Activated CD4-positive, CD25-positive, alpha-beta regulatory T cell (primary cell): ENCODE measurements at regions not wholly inside any gene's neighbourhood (a gene's known extent, or its start where the extent isn't known, plus 50 kb on each side); places are given as distances from the start of the nearest gene placed in this dataset.

Source experiments
- DNase-seq, 4 experiments: peaks; one replicate each; lab custom pipeline; 2025; lab: John Stamatoyannopoulos, UW

DNA sequence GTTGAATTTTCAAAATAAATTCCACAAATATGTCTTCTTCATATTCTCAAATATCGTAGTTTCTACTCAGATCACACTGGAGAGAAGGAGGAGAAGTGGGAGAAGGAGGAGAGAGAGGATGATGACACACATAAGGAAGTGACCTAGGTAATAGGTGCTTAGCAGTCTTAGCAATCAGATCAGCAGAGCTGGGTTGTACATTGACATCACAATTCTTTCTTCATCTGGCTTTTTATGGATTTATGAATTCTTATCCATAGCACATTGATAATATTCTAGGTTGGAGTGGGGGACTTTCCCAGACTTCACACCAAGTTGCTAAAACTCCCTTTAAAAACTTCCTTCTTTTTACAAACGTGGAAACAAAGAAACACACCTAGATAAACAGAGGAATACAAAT is 86.9 kb downstream of the FGF9 start:
- no peak for DNase-seq

DNA sequence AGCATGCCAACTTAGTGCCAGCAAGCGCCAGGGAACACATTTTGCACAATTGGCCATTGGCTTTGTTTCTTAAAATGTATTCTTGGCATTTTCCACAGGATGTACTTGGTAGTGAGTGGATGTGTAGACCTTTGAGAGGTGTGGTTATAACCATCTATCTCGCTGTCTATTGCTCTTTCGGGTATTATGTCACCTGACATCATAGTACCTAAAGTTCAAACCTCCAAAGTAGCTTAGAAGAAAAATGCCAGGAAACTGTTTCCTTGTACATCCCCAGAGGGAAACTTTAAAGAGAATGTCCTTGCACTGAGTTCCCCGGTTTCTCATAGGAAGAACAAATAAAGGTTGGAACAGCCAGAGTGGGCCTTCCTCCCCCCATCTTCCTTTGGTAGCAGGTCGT is 87.6 kb downstream of the FGF9 start:
- no peak for DNase-seq

DNA sequence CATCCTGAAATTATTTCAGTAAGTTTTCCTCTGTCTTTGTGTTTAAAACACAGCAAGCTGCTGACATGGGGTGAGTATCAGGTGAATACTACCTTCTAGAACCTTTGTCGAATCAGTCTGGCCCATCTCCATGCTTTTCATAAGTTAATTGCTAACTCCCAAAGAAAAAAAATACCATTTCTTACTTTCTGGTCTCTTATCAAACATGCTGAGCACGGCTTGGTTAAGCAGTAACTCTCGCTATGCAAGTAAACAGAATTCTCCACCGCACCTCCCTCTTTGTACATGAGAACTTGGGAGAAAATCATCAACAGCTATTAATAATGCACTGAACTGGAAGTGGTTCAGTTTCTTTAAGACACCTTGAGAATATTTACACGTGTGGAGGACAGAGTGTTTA is 88.6 kb downstream of the FGF9 start:
- no peak for DNase-seq

DNA sequence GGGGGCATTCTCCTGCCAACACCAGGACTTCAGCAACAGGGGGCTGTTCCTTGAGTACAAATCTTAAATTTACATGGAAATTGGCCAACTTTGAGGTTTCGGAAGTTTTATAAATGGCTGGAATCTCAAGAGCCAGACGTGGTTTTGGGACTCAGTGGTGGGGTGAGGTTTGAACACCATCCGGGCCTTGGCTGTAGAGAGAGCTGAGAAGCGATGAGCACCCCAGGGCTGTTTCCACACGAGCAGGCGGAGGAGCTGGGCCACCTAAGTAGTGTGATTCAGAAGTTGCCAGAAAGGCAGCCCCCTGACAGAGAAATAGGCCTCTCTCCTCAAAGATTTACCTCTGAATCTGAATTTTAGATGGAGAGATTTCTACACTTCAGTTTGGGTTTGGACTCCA is 89.0 kb downstream of the FGF9 start:
- DNase-seq = no peak

DNA sequence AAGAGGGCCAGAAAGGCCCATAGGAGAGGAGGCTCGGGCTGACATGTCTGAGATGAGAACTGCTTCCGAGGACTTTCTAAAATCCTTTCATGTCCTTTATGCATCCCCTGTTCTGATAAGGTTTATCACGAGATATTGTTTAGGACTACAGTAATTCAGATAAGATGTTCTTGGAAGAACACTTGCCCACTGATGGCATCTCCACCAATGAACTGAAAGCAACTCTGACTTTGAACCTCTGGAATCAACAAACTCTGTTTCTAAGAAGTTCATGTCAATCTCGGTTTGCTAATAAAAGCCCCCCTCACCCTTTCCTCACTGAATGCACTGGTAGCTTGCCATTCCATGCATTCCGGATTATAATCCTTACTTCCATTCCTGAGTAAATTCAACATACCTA is 90.9 kb downstream of the FGF9 start:
- DNase-seq = no peak

DNA sequence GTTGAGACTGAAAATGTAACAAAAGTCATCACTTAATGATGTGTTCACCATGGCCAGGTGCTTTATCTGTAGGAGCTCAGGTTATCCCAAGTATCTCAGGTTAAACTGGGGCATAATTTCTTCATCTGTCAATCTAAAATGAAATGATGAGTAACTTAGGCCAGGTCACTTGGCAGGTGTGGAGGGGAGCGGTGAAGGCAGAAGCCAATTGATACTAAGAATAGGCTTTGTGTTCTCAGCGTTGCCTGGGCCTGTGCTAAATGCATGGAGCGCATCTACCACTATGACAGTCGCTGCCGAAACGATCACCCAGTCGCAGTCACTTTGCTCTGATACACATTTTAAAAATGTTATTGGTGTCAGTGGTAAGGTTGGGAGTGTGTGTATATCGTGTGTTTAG is 91.6 kb downstream of the FGF9 start:
- no peak for DNase-seq

DNA sequence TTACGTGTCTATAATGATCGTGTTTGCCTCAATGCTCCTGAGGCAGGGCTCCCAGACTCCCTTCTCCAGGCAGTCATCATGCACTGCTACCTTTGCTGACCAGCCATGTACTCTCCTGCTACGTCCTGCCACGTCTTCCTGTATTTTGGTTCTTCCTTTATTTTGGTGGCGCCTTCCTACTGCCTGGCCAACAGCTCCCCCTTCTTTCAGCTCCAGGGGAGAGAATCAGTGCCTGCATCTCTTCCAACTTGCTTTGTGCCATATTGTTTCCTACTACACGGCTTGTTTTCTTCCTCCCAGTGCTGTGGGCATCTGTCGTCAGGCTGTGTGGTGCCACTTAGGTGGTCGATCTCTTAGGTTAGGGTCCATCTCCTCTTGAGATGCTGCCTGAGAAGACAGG is 96.2 kb downstream of the FGF9 start:
- no peak for DNase-seq

DNA sequence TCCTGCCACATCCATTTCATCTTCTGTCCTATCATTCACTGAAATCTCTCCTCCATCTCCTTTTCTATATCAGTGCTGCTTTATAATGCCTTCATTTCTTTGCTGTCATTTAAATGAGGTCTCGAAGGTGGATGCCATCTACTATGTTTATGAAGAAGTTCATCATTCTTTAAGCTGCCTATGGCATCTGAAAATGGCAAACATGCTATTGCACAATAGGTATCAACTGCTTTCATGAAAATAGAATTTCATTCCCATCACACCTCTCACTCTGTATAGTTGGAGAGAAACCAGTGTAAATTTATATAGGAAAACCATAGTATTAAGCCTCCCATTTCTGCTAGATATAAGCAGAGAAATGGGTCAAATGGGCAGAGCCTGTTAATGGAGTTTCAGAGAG is 100.2 kb downstream of the FGF9 start:
- DNase-seq = no peak

DNA sequence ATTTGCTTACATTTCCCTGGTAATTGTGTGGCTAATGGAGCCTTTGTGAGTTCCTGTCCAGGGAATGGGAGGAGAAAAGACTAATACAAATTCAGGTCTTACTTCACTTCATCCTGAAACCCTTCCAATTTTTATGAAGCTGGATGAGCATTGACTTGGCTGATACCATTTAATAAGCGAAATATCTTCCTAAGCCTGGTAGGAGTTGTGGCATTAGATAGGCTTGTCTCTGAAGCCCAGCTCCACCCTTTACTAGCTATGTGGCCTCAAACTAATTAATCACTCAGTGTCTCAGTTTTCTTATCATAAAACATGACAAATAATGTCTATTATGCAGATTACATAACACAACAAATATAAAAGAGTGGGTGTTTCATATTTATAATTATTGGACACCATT is 106.3 kb downstream of the FGF9 start:
- no peak for DNase-seq

DNA sequence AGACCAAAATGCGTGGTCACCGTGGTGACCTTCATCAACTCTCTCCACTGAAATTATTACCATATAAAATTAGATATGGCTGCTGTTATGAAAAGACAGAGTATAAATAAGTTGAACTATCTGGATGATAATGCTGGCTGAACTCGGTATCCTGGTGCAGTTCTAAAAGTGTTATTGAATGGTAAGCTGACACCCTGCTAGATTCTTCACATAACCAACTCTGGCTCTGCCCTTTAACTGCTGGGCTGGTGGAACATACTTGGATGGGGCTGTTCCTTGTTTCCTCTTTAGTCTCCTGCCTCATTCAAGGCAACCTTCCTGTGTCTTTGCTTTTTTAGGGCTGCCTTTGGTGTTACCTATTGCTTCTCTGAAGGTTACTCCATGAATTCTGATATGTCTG is 106.9 kb downstream of the FGF9 start:
- no peak for DNase-seq

DNA sequence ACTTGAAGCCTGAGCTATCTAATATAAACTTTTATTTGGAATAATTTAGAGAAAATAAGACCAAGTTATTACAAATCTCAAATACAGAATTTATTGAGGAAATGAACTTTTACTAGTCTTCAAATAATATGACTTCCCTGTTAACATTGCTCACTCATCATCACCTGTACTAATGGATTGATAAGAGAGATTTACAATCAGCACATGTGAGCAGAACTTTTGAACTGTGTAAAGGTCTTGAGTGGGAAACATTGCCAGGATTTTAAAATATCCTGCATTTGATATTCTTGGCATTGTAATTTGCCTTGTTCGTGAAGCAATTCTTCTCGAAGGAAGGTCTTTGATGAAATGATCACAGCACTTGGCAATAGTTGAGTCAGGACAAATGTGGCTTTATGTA is 111.9 kb downstream of the FGF9 start:
- DNase-seq = no peak

DNA sequence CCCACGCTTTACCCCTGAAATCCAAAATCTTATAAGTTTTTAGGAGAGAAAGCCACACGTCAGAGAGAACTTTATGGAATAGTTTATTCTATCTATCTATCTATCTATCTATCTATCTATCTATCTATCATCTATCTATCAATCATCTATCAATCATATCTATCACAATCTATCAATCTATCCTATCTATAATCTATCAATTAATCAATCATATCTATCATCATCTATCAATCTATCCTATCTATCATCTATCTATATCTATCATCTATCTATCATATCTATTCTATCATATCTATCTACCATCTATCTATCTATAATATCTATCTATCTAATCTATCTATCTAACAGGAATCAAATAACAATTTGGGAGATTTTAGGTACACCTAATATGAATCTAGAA is 115.1 kb downstream of the FGF9 start:
- no peak for DNase-seq

DNA sequence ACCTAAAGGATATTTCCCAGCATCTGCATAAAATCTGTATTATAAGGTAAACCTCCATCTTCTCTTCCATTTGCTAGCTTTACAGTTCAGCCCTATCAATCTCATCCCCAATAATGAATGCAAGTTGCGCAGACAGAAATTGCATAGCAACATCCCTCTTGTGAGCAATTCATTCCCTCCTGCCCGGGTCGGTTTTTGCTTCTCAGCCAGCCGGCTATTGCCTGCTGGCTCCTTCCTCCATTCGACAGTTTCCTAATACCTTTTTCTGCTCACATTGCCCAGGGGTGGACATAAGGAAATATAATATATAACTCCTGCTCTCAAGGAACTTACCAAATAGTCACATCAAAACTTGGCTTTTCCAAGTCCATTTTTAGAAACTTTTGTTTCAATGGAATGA is 125.2 kb downstream of the FGF9 start:
- no peak for DNase-seq

DNA sequence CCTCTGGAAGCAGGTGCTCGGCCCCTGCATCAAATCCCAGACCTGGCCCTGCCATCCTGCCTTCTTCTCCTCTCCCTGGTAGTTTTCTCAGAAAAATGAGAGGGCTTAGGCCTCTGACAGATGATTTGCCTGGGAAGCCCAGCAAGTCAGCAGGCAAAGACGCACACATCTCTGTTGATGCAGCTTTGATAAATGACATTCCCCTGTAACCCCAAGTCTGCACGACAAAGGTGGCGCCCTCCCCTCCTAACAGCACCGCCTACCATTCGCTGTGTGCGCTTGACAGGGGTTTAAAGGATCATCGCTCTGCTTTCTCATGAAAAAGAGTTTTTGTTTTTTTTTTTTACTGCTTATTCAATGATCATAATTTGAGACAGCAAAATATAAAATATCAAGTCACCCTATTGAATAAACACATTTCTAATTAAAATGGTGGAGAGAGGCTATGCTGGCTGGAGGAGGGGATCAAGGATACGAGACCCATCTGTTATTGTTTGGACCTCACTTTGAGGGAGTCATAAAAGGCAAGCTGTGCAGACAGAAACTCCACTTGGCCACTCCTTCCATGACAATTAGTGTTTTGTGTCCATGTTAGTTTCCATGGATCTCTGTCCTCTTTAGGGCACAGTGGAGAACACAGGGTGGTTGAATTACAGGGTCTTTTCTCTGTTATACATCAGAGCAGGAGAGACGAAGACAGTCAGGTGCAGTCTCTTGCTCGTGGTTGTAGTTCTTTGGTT is 126.1 kb downstream of the FGF9 start:
- no peak for DNase-seq

DNA sequence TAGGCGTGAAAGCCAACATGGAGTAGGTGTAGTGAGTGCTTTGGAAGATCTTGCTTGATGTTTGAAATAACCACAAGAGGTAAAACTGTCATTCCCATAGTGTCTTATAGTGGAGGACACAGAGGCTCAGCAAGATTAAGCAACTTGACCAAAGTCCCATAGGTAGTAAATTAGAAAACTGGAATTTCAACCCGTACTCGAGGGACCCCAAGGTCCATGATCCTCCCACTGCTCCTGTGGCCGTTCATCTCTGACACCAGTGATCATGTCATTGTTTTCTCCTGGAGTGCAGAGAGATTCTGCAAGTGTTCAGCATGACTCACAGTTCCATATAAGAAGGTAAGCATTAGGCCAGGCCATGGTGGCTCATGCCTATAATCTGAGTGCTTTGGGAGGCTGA is 126.9 kb downstream of the FGF9 start:
- no peak for DNase-seq

DNA sequence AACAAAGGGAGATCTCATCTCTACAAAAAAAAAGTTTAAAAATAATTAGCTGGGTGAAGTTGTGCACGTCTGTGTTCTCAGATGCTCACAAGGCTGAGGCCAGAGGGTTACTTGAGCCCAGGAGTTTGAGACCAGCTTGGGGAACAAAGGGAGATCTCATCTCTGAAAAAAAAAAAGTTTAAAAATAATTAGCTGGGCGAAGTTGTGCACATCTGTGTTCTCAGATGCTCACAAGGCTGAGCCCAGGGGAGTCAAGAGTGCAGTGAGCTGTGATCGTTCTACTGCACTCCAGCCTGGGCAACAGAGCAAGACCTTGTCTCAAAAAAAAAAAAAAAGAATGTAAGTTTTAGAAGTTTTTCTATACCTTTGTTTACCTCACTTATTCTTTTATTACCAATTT is 127.3 kb downstream of the FGF9 start:
- no peak for DNase-seq

DNA sequence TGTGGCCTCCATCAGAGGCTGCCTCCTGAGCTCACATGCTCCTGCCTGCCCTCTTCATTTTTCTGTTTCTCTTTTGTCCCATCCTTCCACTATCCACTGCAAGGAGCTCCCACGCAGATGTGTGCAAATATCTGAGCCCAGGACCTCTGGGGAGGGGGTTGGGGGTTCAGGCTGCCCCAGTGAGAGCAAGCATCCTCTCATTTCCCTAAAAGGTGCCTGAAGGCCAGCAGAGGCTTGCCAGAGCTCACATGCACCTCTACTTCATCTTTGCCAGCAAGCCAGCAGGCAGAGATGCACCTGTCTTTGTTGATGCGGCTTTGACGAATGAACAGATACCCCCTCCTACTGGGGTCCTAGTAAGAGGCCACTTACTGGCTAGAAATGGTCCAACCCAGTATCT is 128.8 kb downstream of the FGF9 start:
- DNase-seq = no peak

DNA sequence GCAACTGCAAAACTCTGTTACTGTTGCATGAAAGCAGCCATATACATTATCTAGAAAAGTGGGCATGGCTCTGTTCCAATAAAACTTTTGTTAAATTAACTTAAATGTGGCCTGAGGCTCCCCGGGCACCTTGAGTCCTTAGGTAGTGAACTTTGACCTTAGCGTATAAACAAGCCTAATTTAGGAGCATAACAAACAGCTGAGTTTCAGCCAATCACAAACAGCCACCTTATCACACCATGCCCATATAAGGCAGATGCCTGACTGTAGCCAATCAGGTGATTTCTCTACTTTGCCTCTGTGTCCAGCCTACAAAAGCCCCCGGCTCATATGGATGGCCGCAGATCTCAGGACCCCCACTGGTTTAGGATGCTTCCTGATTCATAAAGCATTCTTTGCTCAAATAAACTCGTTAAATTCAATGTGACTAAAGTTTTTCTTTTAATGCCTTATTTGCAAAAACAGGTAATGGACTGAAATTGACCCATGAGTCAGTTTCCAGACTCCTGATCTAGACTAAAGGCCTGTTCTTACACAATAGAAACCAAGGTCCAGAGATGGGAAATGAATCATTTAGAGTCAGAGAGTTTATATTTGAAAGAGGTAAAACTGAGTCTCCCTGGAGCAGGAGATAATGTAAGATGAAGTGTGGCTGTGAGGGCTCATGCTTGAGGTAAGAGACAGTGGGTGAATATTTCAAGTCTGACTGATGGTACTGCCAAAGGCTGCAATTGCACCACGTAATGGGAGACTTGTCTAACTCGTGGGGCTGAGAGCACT is 130.2 kb downstream of the FGF9 start:
- no peak for DNase-seq

DNA sequence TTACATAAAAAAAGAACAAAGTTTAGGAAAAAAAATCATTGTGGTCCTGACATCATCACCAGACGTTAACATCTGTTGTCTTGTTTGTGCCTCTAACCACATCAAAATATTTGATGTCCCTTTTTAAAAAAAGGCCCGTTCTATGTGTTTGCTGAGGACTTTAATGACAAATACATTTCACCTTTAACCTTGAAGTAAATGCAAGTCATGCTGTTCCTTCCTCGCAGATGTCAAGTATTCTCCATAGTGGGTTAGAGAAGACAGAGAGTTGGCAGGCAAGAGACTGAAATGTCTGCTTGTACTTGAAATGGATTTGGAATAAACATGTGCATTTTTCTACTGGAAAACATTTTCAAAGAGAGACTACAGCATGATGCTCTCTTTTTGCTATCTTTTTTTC is 134.9 kb downstream of the FGF9 start:
- DNase-seq = no peak

DNA sequence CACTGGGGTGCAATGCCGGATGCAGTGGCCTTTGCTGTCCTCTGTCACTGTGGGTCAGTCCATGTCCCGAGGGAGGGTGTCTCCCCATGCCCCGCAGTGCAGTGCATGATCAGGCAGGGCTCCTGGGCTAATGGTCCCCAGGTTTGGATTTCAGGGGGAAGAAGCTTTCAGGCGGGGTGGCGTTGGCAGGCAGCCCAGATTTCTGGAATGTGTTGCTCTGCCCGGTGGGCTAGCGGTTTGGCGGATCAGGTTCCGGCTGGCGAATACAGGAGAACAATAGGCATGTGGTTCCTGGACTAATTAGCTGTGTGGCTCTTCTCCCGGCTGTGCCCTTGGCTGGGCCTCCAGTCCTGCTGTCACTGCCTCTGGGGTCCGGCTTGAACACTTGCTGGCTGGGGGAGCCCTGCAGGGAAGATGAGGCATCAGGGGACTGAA is 141.3 kb downstream of the FGF9 start:
- no peak for DNase-seq

DNA sequence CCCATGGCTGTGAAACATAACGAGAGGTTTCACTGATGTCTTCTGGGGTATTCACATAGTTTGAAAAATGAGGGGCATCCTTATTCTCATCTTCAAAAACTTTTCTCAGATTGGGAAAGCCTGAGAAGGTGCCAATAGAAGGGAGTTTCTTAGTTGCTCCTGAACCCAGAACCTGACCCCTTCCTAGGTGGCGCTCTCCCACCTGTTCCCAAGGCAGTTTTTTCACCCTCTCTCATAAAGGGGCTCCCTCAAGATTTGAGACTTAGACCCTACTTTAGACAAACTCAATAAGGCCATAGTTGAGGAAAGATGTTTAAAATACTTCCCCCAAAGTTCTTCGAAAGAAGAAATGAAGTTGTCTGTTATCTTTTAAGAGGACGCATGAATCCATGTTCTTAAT is 142.2 kb downstream of the FGF9 start:
- no peak for DNase-seq

DNA sequence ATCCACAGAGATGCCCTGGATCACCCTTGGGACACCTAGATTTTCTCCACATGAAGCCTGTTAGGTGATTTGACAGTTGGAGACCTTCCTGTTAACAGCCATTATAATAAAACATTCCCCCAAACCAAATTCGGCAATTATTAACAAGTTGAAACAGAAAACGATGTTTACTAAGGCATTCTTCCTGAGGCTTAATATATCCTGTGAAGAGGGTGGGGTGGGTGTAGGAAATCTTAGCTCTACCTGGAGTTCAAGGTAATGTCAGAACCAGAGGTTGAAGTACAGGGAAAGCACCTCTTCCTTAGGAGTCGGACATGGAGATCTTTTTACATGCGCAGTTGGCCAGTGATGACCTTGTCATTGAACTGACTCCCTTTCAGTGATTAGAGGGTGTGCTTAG is 143.0 kb downstream of the FGF9 start:
- no peak for DNase-seq

DNA sequence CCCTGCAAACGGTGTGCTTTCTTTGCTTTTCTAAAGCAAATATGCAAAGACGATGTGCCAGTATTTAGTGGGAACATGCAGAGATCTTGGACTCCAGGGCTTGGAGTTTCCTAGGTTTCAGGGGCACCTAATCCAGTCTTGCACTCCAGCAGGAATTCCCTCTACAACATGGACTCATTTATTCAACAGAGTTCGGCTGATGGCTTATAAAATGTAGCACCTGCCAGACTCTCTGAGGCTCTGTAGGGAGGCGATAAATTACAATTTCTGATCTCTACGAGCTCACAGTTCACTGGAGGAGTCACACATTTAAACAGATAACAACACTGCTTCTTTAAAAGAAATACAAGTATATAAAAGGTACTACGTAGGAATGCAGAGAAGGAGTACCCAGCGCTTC is 143.7 kb downstream of the FGF9 start:
- DNase-seq = no peak

DNA sequence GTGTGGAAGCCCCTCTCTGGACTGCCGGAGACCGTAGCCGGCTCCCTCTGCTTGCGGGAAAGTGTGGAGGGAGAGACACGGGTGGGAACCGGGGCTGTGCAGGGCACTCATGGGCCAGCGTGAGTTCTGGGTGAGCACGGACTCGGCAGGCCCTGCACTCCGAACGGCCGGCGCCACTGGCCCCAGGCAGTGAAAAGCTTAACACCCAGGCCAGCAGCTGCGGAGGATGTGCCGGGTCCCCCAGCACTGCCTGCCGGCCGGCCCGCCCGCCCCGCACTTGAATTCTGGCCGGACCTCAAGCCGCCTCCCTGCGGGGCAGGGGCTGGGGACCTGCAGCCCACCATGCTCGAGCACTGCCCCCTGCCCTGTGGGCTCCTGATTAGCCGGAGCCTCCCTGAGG is 147.0 kb downstream of the FGF9 start:
- DNase-seq = no peak
